ENCODE measurements at regions not wholly inside any gene's neighbourhood (a gene's known extent, or its start where the extent isn't known, plus 50 kb on each side); places are given as distances from the start of the nearest gene placed in this dataset.

DNA sequence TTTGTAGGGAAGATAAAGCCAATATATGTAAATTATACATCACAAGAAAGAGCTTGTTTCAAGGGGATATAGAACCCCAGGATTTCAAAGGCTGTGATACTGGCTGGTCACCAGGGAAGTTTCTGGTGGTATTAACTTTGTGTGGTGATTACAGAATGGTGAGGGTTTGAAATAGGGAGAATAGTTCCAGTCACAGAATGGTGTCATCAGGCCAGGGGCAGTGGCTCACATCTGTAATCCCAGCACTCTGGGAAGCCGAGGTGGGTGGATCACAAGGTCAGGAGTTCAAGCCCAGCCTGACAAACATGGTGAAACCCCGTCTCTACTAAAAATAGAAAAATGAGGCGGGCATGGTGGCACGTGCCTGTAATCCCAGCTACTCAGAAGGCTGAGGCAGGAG is 183.8 kb upstream of the XYLT1 start:
- DNase-seq (ENCODE audit: low read depth) = no peak

DNA sequence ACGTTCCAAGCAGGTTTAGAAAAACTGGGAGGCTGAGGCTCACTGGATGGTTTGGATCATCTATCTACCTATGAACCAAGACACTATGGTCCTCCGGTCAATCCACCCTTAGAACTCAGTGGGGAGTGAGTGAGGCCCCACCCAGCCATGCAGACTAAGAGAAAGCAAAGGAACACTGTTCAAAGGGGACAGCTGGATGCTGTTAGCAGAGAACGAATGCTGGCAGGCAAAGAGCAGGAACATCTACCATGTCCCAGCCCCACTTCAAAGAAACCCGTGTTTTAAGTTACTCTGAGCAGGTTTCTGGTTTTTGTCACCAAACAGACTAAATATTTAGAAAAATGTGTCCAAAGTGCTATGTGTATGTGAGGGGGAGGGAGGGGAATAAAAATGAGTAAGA is 183.4 kb upstream of the XYLT1 start:
- DNase-seq (ENCODE audit: low read depth) = no peak

DNA sequence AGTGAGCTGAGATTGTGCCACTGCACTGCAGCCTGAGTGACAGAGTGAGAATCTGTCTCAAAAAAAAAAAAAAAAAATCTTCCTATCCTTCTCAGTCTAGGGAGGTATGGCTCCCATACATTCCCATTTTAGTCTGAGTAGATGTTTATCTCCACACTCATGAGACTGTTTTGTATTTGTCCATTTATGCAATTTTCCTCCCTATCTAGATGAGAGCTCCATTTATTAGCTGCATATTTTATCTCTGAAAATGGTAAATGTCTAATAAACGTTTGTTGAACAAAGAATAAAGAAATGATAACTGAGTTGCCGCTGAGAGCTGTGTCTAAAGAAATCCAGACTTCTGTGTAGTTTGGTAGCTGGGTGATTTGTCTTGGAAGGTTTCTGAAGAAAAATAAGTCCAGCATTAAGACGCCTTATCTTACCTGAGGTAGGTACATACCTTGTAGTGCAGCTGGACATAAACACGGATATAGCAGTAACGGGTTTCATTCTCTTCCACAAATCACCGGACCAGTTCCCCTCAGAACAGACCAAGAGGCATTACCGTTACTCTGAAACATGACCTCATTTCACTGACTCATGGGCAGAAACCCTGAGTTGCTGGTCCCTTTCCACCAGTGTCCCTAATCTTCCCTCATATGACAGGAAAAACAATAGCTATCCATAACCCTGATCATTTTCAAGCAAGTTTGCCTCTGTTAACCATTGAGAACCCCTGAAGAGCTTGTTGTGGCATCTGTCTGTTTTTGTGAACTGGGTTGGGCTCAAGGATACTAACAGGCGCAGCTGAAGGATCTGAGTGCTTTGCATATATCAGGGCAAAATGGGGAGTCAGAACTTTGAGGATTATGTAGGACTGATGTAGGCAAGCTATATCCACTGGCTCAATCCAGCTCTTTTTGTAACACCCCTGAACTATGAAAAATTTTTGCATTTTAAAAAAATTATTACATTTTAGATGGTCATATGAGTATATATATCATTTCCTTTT is 177.4 kb upstream of the XYLT1 start:
- DNase-seq (ENCODE audit: low read depth) = peak; percentile 5

DNA sequence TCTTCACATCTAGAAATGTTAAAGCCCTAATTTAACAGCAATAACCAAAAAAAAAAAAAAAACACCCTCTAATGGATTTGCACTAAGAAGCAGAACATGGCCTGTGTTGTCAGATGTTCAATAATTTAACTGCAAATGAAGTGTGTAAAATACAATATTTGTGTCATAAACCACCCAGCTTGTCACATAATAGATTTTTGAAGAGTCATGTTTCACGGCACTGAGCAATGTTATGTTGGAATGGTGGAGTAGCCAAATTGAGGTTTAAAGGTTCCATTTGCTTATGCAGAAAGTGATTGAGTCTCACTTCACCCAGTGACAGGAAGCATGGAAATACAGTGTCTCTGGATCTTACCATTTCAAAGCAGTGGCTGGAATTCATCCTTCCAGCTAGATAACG is 173.2 kb upstream of the XYLT1 start:
- no peak for DNase-seq (ENCODE audit: low read depth)

DNA sequence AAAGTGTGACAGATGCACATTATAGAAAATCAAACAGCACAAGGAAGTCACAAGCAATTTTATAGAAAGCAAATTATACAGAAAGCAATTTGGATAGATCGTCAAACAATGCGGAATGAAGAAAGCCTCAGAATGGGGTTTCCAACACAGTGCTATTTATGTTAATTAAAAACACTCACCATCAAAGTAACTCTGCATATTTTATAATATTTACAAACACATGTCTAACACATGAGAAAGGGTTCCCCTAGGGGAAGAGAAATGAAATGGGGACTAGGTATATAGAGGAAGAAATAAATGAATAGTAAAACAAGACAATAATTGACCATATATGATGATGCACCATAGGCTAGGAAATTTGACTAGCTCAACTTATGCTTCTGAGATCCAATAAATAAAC is 171.2 kb upstream of the XYLT1 start:
- DNase-seq (ENCODE audit: low read depth) = no peak

DNA sequence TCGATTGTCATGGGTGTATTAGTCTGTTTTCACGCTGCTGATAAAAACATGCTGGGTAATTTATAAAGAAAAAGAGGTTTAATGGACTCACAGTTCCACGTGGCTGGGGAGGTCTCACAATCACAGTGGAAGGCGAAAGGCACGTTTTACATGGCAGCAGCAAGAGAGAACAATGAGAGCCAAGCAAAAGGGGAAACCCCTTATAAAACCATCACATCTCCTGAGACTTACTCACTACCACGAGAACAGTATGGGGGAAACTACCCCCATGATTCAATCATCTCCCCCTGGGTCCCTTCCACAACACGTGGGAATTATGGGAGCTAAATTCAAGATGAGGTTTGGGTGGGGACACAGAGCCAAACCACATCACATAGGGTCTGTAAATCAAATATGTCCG is 167.4 kb upstream of the XYLT1 start:
- no peak for DNase-seq (ENCODE audit: low read depth)

DNA sequence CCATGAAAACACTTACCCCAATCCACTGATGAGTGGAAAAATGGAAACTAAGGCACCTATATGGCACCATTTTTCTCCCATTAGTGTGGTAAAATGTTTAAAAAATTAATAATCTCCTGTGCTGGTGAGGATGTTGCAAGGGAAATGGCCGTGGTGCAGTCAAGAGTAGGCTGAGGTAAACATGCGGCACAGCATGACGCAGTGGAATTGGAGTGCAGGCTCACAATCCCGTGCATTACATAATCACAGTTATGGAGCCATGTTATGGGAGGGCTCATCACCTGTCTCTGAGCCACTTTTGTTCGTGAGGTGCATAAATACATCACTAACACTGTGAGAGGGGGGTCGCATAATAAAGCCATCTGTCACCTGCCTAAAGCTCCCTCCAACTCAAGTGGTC is 164.4 kb upstream of the XYLT1 start:
- DNase-seq (ENCODE audit: low read depth) = no peak

DNA sequence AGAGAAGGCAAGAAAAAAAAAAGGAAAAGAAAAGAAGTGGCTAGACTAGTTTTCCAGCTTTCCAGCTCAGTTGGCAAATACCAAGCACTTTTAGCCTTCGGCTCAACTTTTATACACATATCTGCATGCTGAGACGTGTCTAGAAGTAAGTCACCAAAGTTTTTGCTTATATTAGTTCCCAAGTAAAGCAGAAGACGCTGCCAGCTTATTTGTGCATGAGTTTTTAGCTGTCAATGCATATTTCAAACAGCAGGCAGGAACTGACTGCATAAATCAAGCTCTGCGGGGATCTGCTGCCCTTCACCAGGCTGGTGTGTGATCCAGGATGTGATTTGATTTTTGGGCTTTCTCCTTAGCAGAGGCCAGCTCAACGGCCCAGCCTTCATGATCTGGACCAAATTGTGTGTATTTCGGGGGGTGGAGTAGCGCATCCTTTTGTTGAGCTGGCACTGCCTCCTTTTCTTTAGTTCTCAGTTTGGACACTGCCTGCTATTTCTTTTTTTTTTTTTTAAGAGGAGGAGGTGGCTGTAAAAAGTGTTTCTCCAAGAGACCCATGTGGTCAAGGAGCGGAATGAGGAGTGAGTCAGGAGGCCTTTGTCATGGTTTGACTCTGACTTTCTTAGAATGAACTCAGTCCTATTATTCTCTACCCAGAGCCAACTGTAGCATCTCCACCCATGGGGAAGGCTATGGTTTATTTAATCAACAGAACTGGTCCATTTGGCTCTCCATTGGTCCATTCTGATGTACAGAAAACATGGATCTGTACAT is 162.6 kb upstream of the XYLT1 start:
- peak; percentile 3 for DNase-seq (ENCODE audit: low read depth)

DNA sequence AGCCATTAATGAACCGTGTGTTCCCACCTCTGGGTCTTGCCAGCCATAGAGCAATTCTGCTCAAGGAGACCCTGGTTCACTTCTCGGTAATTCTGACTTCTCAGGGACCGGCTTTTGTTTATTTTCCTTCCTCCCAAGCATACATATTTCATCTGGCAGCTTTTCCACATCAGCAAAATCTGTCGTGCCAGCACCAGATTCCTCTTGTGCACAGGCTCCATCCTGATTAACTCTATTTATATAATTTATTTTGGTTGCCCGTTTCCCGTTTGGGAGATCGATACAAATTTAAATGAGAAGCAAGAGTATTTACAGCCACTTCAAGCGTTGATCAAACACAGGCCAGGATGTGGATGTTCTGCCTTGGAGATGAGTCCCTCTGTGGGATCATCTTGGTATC is 161.9 kb upstream of the XYLT1 start:
- no peak for DNase-seq (ENCODE audit: low read depth)

DNA sequence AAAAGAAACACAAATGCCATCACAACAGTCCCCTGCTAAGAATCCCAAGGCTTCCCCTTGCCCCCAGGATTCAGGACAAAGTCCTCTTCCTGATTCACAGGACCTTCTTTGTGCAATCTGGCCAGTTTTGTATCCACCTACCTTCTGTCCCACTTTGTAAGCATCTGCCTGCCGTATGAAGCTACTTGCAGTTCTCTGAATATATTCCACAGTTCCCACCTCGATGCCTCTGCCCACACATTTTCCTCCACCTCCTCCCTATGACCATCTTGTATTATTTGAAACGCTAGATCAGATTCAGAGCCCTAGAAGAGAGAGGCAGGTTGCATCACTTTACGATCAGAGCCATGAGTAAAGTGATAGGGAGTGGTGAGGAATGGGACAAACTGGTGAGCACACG is 159.2 kb upstream of the XYLT1 start:
- no peak for DNase-seq (ENCODE audit: low read depth)

DNA sequence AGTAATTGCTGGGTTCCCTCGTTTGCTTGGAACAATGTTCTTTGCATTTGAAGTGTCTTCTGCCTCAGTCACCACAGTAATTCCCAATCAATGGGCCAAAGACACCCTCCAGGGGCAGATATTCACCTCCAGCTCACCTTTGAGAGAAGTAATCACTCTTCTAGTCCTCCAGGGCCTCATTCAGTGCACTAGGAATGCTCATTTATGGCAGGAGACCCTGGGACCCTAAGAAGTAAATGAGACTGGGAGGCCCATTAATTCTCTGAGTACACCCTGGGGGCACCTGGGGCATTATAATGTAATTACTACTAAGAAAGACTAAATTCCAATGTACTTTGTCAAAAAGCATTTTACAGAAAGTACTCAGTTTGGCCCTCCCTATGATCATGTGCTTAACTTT is 158.2 kb upstream of the XYLT1 start:
- no peak for DNase-seq (ENCODE audit: low read depth)

DNA sequence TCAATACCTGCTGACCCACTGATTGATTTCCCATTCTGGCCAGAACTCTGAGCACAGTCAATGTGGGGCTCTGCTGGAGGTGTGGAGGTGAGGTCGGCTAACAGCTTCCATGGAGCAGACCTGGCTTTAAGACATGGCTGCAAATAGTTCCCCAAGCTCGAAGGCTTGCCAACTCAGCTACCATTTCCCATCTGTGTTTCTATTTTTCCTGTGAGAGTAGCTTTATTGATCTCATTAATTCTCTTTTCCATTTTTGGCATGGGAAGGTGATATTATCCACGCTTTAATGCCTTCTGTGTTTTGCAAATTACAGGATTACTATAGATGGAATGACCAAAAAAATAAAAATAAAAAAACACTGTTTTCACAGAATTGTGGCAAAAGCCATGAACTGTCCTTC is 151.6 kb upstream of the XYLT1 start:
- no peak for DNase-seq (ENCODE audit: low read depth)

DNA sequence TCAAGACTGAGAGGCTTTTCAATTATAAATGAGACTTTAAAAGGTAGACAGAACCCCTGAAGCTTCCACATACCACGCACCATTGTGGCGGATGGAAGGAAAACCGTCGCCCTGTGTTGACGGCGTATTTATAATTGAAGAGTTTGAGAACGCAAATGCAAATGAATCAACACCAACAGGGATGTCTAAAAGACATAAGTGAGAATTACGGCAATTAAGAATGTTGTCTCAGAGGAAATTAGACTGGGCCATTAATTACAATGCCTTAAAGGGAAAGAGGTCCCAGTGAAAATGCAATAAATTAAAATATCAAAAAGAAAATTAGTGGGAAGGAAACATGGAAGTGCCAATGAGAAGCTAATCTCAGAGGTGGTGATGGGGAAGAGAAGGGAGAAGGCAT is 148.5 kb upstream of the XYLT1 start:
- DNase-seq (ENCODE audit: low read depth) = no peak

DNA sequence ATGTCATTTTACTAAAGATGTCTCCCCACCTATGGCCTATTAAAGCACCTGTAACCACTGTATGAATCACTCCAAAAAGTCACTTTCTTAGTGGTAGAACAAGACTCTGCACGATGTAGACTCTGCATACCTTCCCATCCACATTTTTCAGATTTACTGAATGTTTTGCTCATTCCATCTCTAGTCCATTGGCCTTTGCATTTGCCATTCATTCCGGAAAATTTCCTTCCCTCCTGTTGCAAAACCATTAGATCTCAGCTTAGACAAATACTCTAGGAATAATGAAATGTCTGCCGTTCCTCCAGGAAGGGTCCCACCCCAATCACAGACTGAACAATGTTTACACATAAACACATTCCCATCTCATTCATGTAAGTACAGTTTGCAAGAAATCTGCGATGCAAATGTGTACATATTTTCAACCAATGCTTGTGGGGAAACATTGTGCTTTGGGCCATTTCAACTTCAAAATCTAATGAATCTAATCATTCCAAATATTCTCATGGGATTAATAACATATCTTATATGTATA is 146.3 kb upstream of the XYLT1 start:
- DNase-seq (ENCODE audit: low read depth) = no peak

DNA sequence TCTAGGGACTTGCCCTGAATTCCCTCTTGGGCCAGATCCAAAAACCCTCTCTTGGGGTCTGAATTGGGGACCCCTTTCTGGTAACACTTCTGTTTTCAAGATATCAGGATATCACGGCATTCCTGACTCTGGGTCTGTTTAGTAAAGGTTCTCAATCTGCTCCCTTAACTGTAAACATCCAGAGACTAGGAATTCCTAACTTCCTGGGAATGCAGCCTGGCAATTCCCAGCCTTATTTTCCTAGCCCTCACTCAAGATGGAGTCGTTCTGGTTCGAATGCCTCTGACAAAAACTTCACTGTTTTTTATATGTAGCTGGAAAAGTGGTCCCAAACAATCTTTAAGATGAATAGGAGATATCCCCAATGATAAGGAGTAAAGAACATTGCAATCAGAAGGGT is 141.6 kb upstream of the XYLT1 start:
- no peak for DNase-seq (ENCODE audit: low read depth)

DNA sequence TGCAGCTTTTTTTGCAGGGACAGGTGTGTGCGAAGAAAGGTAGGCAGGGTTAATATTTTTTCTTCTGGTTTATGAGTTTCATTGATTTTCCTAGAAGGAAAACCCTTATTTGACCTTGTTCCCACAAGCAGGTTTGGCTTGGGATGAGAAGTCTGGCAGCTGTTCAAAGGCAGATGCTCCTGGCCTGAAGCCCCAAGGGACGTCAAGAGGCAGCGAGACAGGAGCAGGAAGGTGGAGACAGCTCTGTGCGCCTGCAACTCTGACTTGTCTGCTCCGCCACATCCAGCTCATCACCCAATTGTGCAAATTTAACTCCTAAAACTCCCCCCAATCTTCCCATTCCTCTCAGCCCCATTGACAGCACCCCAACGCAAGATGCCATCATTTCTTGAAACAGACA is 136.8 kb upstream of the XYLT1 start:
- no peak for DNase-seq (ENCODE audit: low read depth)

DNA sequence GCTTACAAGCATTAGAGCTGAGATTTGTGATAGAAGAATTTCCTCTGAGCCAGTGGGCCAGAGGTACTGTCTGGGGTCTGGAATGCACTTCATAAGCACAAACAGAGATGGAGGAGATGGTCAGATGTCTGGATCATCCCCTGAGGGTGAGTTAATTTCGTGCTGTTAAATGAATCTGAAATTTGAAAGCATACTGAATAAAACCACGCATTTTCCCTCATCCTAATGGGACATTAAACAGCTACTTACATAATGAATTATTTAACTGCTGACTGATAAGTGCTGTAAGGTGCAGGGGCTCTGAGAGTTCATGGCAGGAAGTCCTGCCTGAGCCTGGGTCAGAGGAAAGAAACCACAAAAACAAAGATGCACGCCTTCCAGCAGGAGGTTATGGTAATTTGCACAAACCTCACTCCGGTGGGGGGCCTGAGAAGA is 136.3 kb upstream of the XYLT1 start:
- DNase-seq (ENCODE audit: low read depth) = no peak

DNA sequence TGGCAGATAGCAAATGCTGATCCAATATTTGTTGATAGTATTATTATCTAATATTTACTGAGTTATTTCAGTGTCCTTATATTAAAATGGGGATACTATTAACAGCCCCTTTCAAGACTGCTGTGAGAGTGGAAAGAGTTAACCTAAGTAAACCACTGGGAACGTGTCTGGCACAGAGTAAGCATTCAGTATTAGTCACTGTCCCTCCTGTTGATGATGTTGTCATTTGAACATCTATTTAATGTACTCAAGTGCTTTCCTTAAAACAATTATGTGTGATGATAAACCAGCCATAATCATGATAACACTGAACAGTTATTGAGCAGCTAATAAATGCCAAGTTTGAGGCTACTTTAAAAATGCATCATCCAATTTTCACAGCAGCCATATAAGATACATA is 135.7 kb upstream of the XYLT1 start:
- DNase-seq (ENCODE audit: low read depth) = no peak

DNA sequence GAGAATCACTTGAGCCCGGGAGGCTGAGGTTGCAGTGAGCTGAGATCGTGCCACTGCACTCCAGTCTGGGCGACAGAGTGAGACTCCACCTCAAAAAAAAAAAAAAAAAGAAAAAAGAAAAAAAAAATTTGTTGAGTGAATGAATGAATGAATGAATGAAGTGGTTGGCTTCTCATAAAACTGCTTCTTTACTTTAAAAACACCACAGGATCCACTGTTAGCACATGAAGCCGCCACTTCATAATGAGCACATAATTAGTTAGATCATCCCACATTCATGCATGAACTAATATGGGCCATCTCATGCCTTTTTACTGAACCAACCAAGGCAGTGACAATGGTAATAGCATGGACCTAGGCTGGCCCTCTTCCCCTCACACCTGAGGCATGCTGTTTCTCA is 135.0 kb upstream of the XYLT1 start:
- DNase-seq (ENCODE audit: low read depth) = no peak

DNA sequence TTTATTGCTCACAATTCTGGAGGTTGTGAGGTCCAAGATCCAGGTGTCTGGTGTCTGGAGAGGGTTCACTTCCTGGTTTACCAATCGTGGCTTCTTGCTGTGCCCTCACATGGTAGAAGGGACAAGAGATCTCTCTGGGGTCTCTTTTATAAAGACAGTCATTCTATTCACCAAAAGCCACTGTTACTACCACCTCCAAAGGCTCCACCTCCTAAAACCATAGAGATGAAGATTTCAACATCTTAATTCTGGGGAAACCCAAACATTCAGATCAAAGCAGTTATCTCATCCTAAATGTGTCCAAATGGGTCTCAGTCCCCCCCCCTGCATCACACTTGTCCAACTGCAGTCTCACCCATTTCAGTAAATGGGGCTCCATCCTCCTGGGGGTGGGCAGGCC is 132.9 kb upstream of the XYLT1 start:
- no peak for DNase-seq (ENCODE audit: low read depth)

DNA sequence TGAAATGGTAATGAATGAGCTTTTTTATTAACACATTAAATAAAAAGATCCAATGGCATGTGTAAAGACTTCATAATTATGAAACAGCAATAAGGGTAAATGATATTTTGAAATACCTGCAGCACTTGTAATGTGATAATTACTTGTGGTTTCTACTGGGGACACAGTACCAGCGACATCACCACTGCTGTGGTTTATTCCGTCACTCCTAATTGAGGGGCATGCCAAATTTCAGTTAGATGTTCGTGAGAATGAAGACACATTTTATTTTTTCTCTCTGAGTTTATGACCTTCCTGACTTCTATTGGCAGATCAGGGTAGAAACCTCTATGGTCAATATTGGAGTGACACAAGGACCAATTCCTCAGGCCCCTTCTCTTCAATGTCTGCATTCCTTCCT is 131.9 kb upstream of the XYLT1 start:
- DNase-seq (ENCODE audit: low read depth) = no peak

DNA sequence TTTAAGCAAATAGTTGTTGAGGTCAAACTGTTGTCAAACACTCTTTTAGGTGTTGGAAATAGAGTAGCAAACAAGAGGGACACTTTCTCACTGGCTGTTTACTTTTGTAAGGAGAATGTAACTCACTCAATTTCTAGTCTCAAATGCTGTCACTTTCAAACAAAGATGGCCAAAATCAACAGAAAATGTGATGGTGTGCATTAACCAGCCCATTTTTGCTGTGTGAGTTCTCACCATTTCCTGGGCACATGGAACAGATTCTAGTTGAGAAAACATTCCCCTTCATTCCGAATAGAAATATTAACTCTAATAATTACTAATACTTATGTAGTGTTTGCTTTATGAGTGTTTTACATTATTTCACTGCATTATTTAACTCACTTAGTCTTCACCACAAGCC is 128.2 kb upstream of the XYLT1 start:
- no peak for DNase-seq (ENCODE audit: low read depth)
